ENCODE measurements at regions not wholly inside any gene's neighbourhood (a gene's known extent, or its start where the extent isn't known, plus 50 kb on each side); places are given as distances from the start of the nearest gene placed in this dataset.
"Not testable (repeated sequence)": the region's sequence is repeated elsewhere in the genome, so short reads cannot be mapped to it uniquely, and the experiment has no call there.

GRCh38 chr4:115972967-115973366 lies 859.5 kb upstream of the NDST4 start:
- no peaks in the 10 kb centered on the region for H3K36me3 ChIP-seq
- TF ChIP-seq POLR2AphosphoS5 (IDR thresholded peaks at IDR 0.05) (no peak), CTCF (IDR thresholded peaks at IDR 0.05) (no peak), EP300 (IDR thresholded peaks at IDR 0.05) (no peak), POLR2A (IDR thresholded peaks at IDR 0.05) (no peak)

GRCh38 chr4:115970859-115971258 lies 857.4 kb upstream of the NDST4 start:
- TF ChIP-seq EP300 (IDR thresholded peaks at IDR 0.05) = no peak
- no peak for TF ChIP-seq POLR2A (IDR thresholded peaks at IDR 0.05)
- TF ChIP-seq CTCF (IDR thresholded peaks at IDR 0.05) = no peak
- TF ChIP-seq POLR2AphosphoS5 (IDR thresholded peaks at IDR 0.05) = no peak

More at GRCh38 chr4:115972967-115973366, 859.5 kb upstream of the NDST4 start:
- no peak for DNase-seq (ENCODE audit: low spot score in 2 of 2)
- Histone ChIP-seq H3K4me3 (no peak overlapping the region), H3K27me3 (no peaks in the 10 kb centered on the region), H3K9me3 (no peaks in the 10 kb centered on the region), H3K4me1 (no peaks in the 10 kb centered on the region), H3K27ac (no peak overlapping the region)
- WGBS = 77% methylated on average over 2 of the region's 2 CpGs

GRCh38 chr4:115969756-115970155 lies 856.3 kb upstream of the NDST4 start:
- Histone ChIP-seq H3K4me3 (no peak overlapping the region), H3K27ac (no peak overlapping the region), H3K27me3 (no peaks in the 10 kb centered on the region), H3K9me3 (no peaks in the 10 kb centered on the region), H3K4me1 (no peaks in the 10 kb centered on the region), H3K36me3 (no peaks in the 10 kb centered on the region)
- 50% methylated on average over 1 of the region's 1 CpG for WGBS
- TF ChIP-seq CTCF (IDR thresholded peaks at IDR 0.05) = no peak
- TF ChIP-seq POLR2A (IDR thresholded peaks at IDR 0.05) = no peak
- no peak for TF ChIP-seq EP300 (IDR thresholded peaks at IDR 0.05)
- TF ChIP-seq POLR2AphosphoS5 (IDR thresholded peaks at IDR 0.05) = no peak
- DNase-seq (ENCODE audit: low spot score in 2 of 2) = no peak

More at GRCh38 chr4:115970859-115971258, 857.4 kb upstream of the NDST4 start:
- Histone ChIP-seq H3K4me3 (no peak overlapping the region), H3K4me1 (no peaks in the 10 kb centered on the region), H3K27me3 (no peaks in the 10 kb centered on the region), H3K36me3 (no peaks in the 10 kb centered on the region), H3K9me3 (no peaks in the 10 kb centered on the region), H3K27ac (no peak overlapping the region)
- WGBS = 90% methylated on average over 2 of the region's 2 CpGs
- DNase-seq (ENCODE audit: low spot score in 2 of 2) = no peak

DNA sequence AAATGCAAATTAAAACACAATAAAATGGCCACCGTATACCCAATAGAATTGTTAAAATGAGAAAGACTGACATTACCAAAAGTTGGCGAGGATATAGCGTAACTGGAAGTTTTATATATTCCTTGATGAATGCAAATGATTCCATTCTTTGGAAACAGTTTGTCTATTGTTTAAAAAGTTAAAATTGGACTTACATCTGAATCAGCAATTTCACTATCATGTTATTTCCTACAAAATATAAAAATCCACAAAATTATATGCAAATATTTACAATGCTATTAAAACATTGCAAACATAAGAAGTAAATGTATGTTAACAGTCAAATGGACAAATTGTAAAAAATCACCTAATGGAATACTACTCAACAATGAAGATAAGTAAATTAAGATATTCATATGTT lies 852.2 kb upstream of the NDST4 start:
- Histone ChIP-seq H3K27ac (no peak overlapping the region), H3K27me3 (no peaks in the 10 kb centered on the region), H3K4me3 (no peak overlapping the region), H3K36me3 (no peaks in the 10 kb centered on the region), H3K9me3 (no peaks in the 10 kb centered on the region), H3K4me1 (no peaks in the 10 kb centered on the region)
- TF ChIP-seq CTCF (IDR thresholded peaks at IDR 0.05) = no peak
- no peak for TF ChIP-seq EP300 (IDR thresholded peaks at IDR 0.05)
- TF ChIP-seq POLR2A (IDR thresholded peaks at IDR 0.05) = no peak
- no peak for TF ChIP-seq POLR2AphosphoS5 (IDR thresholded peaks at IDR 0.05)
- WGBS = 98% methylated on average over 3 of the region's 3 CpGs
- DNase-seq (ENCODE audit: low spot score in 2 of 2) = no peak

GRCh38 chr4:115956054-115956796 lies 842.8 kb upstream of the NDST4 start:
- not testable (repeated sequence) for H3K36me3 ChIP-seq; H3K9me3 ChIP-seq; H3K4me3 ChIP-seq; H3K4me1 ChIP-seq; H3K27me3 ChIP-seq; DNase-seq (ENCODE audit: low spot score in 2 of 2); H3K27ac ChIP-seq
- 77% methylated on average over 6 of the region's 6 CpGs for WGBS

- TF ChIP-seq POLR2A (IDR thresholded peaks at IDR 0.05) (no peak), CTCF (IDR thresholded peaks at IDR 0.05) (no peak), EP300 (IDR thresholded peaks at IDR 0.05) (no peak), POLR2AphosphoS5 (IDR thresholded peaks at IDR 0.05) (no peak)
These were observed 837.4 kb upstream of the NDST4 start for GRCh38 chr4:115950806-115951205.

DNA sequence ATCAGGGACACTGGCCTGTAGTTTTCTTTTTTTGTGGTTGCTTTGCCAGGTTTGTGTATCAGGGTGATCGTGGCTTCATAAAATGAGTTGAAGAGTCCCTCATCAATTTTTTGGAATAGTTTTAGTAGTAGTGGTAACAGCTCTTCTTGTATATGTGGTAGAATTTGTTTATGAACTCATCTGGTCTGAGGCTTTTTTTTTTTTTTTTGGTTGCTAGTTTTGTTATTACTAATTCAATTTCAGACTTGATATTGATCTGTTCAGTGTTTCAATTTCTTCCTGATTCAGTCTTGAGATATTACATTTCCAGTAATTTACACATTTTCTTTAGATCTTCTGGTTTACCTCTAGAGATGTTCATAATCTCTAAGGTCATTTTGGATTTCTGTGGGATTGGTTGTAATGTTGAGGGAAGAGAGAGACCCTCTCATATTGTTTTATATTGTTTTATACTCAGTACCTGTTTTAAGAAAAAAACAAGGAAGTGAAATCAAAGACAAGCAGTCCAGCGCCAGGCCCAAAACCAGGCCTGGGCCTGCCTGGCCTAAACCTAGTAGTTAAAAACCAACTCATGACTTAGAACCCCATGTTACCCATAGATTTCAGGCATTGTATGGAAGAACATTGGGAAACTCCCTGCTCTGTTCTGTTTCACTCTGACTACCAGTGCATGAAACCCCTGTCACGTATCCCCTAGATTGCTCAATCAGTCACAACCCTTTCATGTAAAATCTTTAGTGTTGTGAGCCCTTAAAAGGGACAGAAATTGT lies 836.7 kb upstream of the NDST4 start:
- not testable (repeated sequence) for H3K27me3 ChIP-seq; H3K9me3 ChIP-seq; H3K4me3 ChIP-seq; H3K36me3 ChIP-seq; H3K27ac ChIP-seq; H3K4me1 ChIP-seq; DNase-seq (ENCODE audit: low spot score in 2 of 2)
- 88% methylated on average over 3 of the region's 3 CpGs for WGBS

More at GRCh38 chr4:115950806-115951205, 837.4 kb upstream of the NDST4 start:
- 100% methylated on average over 2 of the region's 10 CpGs for WGBS
- no peak for DNase-seq (ENCODE audit: low spot score in 2 of 2)
- Histone ChIP-seq H3K36me3 (no peaks in the 10 kb centered on the region), H3K27ac (no peak overlapping the region), H3K4me1 (no peaks in the 10 kb centered on the region), H3K4me3 (no peak overlapping the region), H3K9me3 (no peaks in the 10 kb centered on the region), H3K27me3 (no peaks in the 10 kb centered on the region)

Data from suprapubic skin (tissue), 4 donors.